Astrocyte of the spinal cord (primary cell): ENCODE measurements at regions not wholly inside any gene's neighbourhood (a gene's known extent, or its start where the extent isn't known, plus 50 kb on each side); places are given as distances from the start of the nearest gene placed in this dataset.

Experiments
- DNase-seq: peaks from one replicate; pipeline ENCODE4 v3.0.0; 2011; ENCODE audit warnings: low read depth, low spot score
- H3K4me3 ChIP-seq: 2 replicates; pipeline ENCODE4 v1.5.1; 2011; ENCODE audit warnings: low read depth, mild to moderate bottlenecking, low read length, moderate library complexity
- CTCF ChIP-seq: IDR thresholded peaks from 2 replicates; pipeline ENCODE4 v1.5.1; 2012; ENCODE audit warnings: low read depth, mild to moderate bottlenecking, low read length, inconsistent platforms
- in situ Hi-C: cut with HindIII; loops from 2 replicates; pipeline ENCODE4 v1.10.0; 2017; ENCODE audit warnings: low sequenced_read_pairs

GRCh38 chr3:102733791-102734563, 299.2 kb downstream of the ZPLD1 start:
- DNase-seq, result peak; percentile 59
- TF ChIP-seq CTCF, result no peak
- in situ Hi-C loops, result no loop called here
- no peak overlapping the region for H3K4me3 ChIP-seq

- no peak for DNase-seq
- H3K4me3 ChIP-seq, result no peak overlapping the region
- no peak for TF ChIP-seq CTCF
- in situ Hi-C loops, result no loop called here
These were observed 300.5 kb downstream of the ZPLD1 start for GRCh38 chr3:102735311-102735710.

- DNase-seq, result no peak
- H3K4me3 ChIP-seq, result no peak overlapping the region
- in situ Hi-C loops, result no loop called here
- TF ChIP-seq CTCF, result no peak
These were observed 301.6 kb downstream of the ZPLD1 start for GRCh38 chr3:102736288-102736974.

GRCh38 chr3:102736975-102737304, 302.1 kb downstream of the ZPLD1 start:
- in situ Hi-C loops, result no loop called here
- H3K4me3 ChIP-seq, result no peak overlapping the region
- TF ChIP-seq CTCF, result no peak
- DNase-seq, result no peak

GRCh38 chr3:102737353-102737752, 302.5 kb downstream of the ZPLD1 start:
- no peak for DNase-seq
- in situ Hi-C loops, result no loop called here
- H3K4me3 ChIP-seq, result no peak overlapping the region
- no peak for TF ChIP-seq CTCF

- no peak overlapping the region for H3K4me3 ChIP-seq
- no peak for DNase-seq
- no peak for TF ChIP-seq CTCF
- in situ Hi-C loops, result no loop called here
These were observed 306.3 kb downstream of the ZPLD1 start for GRCh38 chr3:102741105-102741504.
